ENCODE measurements at regions not wholly inside any gene's neighbourhood (a gene's known extent, or its start where the extent isn't known, plus 50 kb on each side); places are given as distances from the start of the nearest gene placed in this dataset.

DNA sequence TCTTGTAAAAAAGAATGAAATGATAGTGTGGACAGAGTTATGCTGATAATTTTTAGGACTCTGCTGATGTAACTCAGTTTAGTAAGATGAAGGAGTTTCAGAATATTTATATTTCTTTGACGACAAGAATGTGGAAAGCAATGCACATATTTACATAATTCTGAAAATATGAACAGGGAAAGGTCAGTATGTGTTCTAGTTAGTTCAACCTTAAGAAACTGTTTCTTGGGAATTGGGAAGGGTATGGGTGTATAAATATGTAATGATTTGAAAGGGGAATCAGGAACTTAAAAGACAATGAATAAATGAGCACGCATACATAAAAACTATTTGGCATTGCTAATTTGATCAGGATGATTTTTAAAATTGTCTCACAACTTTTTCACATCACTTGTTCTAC, 1226.1 kb downstream of the SI start:
- H3F3A ChIP-seq (ENCODE audit: insufficient read depth, low read length), result no peaks in the 10 kb centered on the region
- H3K36me3 ChIP-seq (ENCODE audit: insufficient read depth, low read length), result no peaks in the 10 kb centered on the region
- no peaks in the 10 kb centered on the region for H3K79me2 ChIP-seq (ENCODE audit: insufficient read depth, low read length)
- no peak overlapping the region for H3K4me2 ChIP-seq (ENCODE audit: low read length)
- no peaks in the 10 kb centered on the region; the same call in 1 of the 2 replicates for H3K9me2 ChIP-seq (ENCODE audit: low read depth, low read length)
- H3K27me3 ChIP-seq (ENCODE audit: insufficient read depth, low read length), result no peaks in the 10 kb centered on the region
- no peaks in the 10 kb centered on the region for H4K20me1 ChIP-seq (ENCODE audit: insufficient read depth, low read length)
- no peak for TF ChIP-seq CTCF (IDR thresholded peaks at IDR 0.05; ENCODE audit: low read length)
- TF ChIP-seq EZH2 (IDR thresholded peaks at IDR 0.05; ENCODE audit: borderline replicate concordance, low read length), result no peak
- H3K4me3 ChIP-seq (ENCODE audit: low read depth, low read length, poor library complexity, severe bottlenecking), result no peak overlapping the region
- H3K9ac ChIP-seq (ENCODE audit: low read length), result no peak overlapping the region
- H3K9me3 ChIP-seq (ENCODE audit: low read length), result no peaks in the 10 kb centered on the region
- H2AFZ ChIP-seq (ENCODE audit: low read length), result no peak overlapping the region
- no peak overlapping the region for H3K27ac ChIP-seq (ENCODE audit: low read depth, low read length, poor library complexity, severe bottlenecking)
- no peaks in the 10 kb centered on the region for H3K4me1 ChIP-seq (ENCODE audit: insufficient read depth, low read length, severe bottlenecking)

DNA sequence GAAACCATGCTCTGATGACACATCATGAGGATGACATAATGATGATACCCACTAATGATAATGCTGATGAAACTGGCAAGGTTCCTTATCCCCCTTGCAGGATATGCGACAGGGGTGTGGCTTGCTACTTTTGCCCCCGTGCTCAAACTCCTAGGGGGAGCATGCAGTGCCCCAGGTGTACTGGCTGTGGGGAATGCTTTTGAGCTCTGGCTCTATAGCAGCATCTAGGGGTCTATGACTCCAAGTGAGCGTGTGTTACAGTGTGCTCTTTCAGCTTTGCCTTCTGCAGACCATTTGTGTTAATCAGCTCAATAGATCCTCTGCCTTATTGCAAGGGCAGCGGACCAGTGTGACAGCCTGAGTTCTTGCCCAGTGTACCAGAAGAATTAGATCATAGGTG, 1239.5 kb downstream of the SI start:
- Histone ChIP-seq H3K9ac (ENCODE audit: low read length) (no peak overlapping the region), H3K36me3 (ENCODE audit: insufficient read depth, low read length) (no peaks in the 10 kb centered on the region), H4K20me1 (ENCODE audit: insufficient read depth, low read length) (no peaks in the 10 kb centered on the region), H3K4me1 (ENCODE audit: insufficient read depth, low read length, severe bottlenecking) (no peaks in the 10 kb centered on the region), H3K9me3 (ENCODE audit: low read length) (no peaks in the 10 kb centered on the region), H3K4me2 (ENCODE audit: low read length) (no peak overlapping the region), H3K79me2 (ENCODE audit: insufficient read depth, low read length) (no peaks in the 10 kb centered on the region), H3K27me3 (ENCODE audit: insufficient read depth, low read length) (no peaks in the 10 kb centered on the region), H3K9me2 (ENCODE audit: low read depth, low read length) (no peaks in the 10 kb centered on the region), H3K4me3 (ENCODE audit: low read depth, low read length, poor library complexity, severe bottlenecking) (no peak overlapping the region), H3K27ac (ENCODE audit: low read depth, low read length, poor library complexity, severe bottlenecking) (no peak overlapping the region), H3F3A (ENCODE audit: insufficient read depth, low read length) (no peaks in the 10 kb centered on the region), H2AFZ (ENCODE audit: low read length) (no peak overlapping the region)
- TF ChIP-seq CTCF (IDR thresholded peaks at IDR 0.05; ENCODE audit: low read length), result no peak
- TF ChIP-seq EZH2 (IDR thresholded peaks at IDR 0.05; ENCODE audit: borderline replicate concordance, low read length), result no peak

- no peaks in the 10 kb centered on the region for H3K27me3 ChIP-seq (ENCODE audit: insufficient read depth, low read length)
- no peaks in the 10 kb centered on the region for H3K36me3 ChIP-seq (ENCODE audit: insufficient read depth, low read length)
- H3K79me2 ChIP-seq (ENCODE audit: insufficient read depth, low read length), result no peaks in the 10 kb centered on the region
- no peaks in the 10 kb centered on the region for H3K4me1 ChIP-seq (ENCODE audit: insufficient read depth, low read length, severe bottlenecking)
- H3K9me2 ChIP-seq (ENCODE audit: low read depth, low read length), result 0 out of 2 replicates have a peak, but pooled peaks cover 2% of the 10 kb centered on the region
- no peaks in the 10 kb centered on the region for H3F3A ChIP-seq (ENCODE audit: insufficient read depth, low read length)
- H3K9ac ChIP-seq (ENCODE audit: low read length), result no peak overlapping the region
- no peak overlapping the region for H3K4me2 ChIP-seq (ENCODE audit: low read length)
- no peak overlapping the region for H3K27ac ChIP-seq (ENCODE audit: low read depth, low read length, poor library complexity, severe bottlenecking)
- H3K4me3 ChIP-seq (ENCODE audit: low read depth, low read length, poor library complexity, severe bottlenecking), result no peak overlapping the region
- no peaks in the 10 kb centered on the region for H4K20me1 ChIP-seq (ENCODE audit: insufficient read depth, low read length)
- TF ChIP-seq EZH2 (IDR thresholded peaks at IDR 0.05; ENCODE audit: borderline replicate concordance, low read length), result no peak
- no peak for TF ChIP-seq CTCF (IDR thresholded peaks at IDR 0.05; ENCODE audit: low read length)
- H2AFZ ChIP-seq (ENCODE audit: low read length), result no peak overlapping the region
- H3K9me3 ChIP-seq (ENCODE audit: low read length), result no peaks in the 10 kb centered on the region
These were observed 1245.7 kb downstream of the SI start for GRCh38 chr3:163832547-163832946.
